Nephron progenitor cell (in vitro differentiated cells): ENCODE measurements at regions not wholly inside any gene's neighbourhood (a gene's known extent, or its start where the extent isn't known, plus 50 kb on each side); places are given as distances from the start of the nearest gene placed in this dataset.

Source experiments
- DNase-seq: peaks from one replicate; pipeline ENCODE4 v3.0.0; 2021
- H3K27ac Mint-ChIP-seq: 2 replicates; pipeline ENCODE4 v1.8.0; 2021; ENCODE audit warnings: mild to moderate bottlenecking, moderate library complexity, mixed read lengths
- H3K27me3 Mint-ChIP-seq: 2 replicates; pipeline ENCODE4 v1.8.0; 2021; ENCODE audit warnings: mild to moderate bottlenecking, low read depth, mixed read lengths; ENCODE audit not compliant: poor library complexity
- H3K36me3 Mint-ChIP-seq: 2 replicates; pipeline ENCODE4 v1.8.0; 2021; ENCODE audit warnings: low read depth, mixed read lengths
- H3K4me1 Mint-ChIP-seq: 2 replicates; pipeline ENCODE4 v1.8.0; 2021; ENCODE audit warnings: mixed read lengths
- H3K4me3 Mint-ChIP-seq: 2 replicates; pipeline ENCODE4 v1.8.0; 2021; ENCODE audit warnings: mild to moderate bottlenecking, moderate library complexity, mixed read lengths
- H3K9me3 Mint-ChIP-seq: 2 replicates; pipeline ENCODE4 v1.8.0; 2021; ENCODE audit warnings: mild to moderate bottlenecking, moderate library complexity, mixed read lengths
- TF ChIP-seq, protein P1 (sequence below): fragments of 200-600 bp; sonication (generic); IDR thresholded peaks from 2 replicates; pipeline ENCODE4 v1.5.0; 2021; ENCODE audit warnings: antibody characterized with exemption

- TF ChIP-seq, protein P1, sequence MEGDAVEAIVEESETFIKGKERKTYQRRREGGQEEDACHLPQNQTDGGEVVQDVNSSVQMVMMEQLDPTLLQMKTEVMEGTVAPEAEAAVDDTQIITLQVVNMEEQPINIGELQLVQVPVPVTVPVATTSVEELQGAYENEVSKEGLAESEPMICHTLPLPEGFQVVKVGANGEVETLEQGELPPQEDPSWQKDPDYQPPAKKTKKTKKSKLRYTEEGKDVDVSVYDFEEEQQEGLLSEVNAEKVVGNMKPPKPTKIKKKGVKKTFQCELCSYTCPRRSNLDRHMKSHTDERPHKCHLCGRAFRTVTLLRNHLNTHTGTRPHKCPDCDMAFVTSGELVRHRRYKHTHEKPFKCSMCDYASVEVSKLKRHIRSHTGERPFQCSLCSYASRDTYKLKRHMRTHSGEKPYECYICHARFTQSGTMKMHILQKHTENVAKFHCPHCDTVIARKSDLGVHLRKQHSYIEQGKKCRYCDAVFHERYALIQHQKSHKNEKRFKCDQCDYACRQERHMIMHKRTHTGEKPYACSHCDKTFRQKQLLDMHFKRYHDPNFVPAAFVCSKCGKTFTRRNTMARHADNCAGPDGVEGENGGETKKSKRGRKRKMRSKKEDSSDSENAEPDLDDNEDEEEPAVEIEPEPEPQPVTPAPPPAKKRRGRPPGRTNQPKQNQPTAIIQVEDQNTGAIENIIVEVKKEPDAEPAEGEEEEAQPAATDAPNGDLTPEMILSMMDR: no peak
- H3K27ac Mint-ChIP-seq: no peak overlapping the region
- peaks cover 5% of the 10 kb centered on the region for H3K4me1 Mint-ChIP-seq
- no peak overlapping the region for H3K4me3 Mint-ChIP-seq
- peaks cover 8% of the 10 kb centered on the region for H3K9me3 Mint-ChIP-seq
- H3K36me3 Mint-ChIP-seq: peaks cover 7% of the 10 kb centered on the region
- no peak for DNase-seq
- H3K27me3 Mint-ChIP-seq: peaks cover 10% of the 10 kb centered on the region
Measured at GRCh38 chr1:221414772-221415539, 326.9 kb downstream of the DUSP10 start.

DNA sequence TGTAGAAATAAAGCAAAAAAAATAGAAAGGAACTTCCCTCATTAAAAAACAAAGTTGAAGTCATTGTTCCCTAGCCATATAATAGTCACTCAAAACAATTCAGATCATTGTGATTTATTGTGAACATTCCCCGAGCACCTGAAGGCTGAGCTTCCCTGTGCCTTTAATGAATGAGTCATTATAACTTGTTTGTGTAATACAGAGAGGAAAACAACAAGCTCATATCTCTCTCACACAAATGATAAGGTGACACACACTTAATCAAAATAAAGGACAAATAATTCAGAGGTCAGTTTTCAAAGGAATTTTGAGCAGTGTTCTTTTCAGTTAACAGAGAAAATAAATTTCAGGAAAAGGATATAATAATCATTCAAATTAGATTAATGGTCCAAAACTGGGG is 326.2 kb downstream of the DUSP10 start:
- peaks cover 8% of the 10 kb centered on the region for H3K9me3 Mint-ChIP-seq
- peaks cover 5% of the 10 kb centered on the region for H3K4me1 Mint-ChIP-seq
- no peak overlapping the region for H3K27ac Mint-ChIP-seq
- TF ChIP-seq, protein P1: no peak
- DNase-seq: no peak
- peaks cover 10% of the 10 kb centered on the region for H3K27me3 Mint-ChIP-seq
- peaks cover 7% of the 10 kb centered on the region for H3K36me3 Mint-ChIP-seq
- no peak overlapping the region for H3K4me3 Mint-ChIP-seq

GRCh38 chr1:221416142-221416541 is 325.7 kb downstream of the DUSP10 start:
- H3K36me3 Mint-ChIP-seq: peaks cover 7% of the 10 kb centered on the region
- H3K9me3 Mint-ChIP-seq: peaks cover 8% of the 10 kb centered on the region
- no peak overlapping the region for H3K4me3 Mint-ChIP-seq
- TF ChIP-seq, protein P1: no peak
- peaks cover 5% of the 10 kb centered on the region for H3K4me1 Mint-ChIP-seq
- peaks cover 10% of the 10 kb centered on the region for H3K27me3 Mint-ChIP-seq
- no peak overlapping the region for H3K27ac Mint-ChIP-seq
- no peak for DNase-seq

DNA sequence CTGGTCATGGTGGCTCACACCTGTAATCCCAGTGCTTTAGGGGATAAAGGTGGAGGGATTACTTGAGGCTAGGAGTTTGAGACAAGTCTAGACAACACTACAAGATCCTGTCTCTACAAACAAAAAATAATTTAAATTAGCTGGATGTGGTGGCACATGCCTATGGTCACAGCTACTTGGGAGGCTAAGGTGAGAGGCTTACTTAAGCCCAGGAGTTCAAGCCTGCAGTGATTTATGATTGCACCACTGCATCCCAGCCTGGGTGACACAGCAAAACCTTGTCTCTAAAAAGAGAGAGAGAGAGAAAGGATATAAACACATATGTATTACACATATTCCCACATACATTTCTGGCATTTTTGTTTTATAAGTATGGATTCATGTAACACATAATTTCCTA is 325.2 kb downstream of the DUSP10 start:
- DNase-seq: no peak
- Mint-ChIP-seq H3K36me3 (peaks cover 7% of the 10 kb centered on the region), H3K4me3 (no peak overlapping the region), H3K9me3 (peaks cover 8% of the 10 kb centered on the region), H3K27ac (no peak overlapping the region), H3K27me3 (peaks cover 10% of the 10 kb centered on the region), H3K4me1 (peaks cover 5% of the 10 kb centered on the region)
- TF ChIP-seq, protein P1: no peak

GRCh38 chr1:221418346-221418745 is 323.5 kb downstream of the DUSP10 start:
- TF ChIP-seq, protein P1: no peak
- Mint-ChIP-seq H3K4me3 (no peak overlapping the region), H3K36me3 (peaks cover 7% of the 10 kb centered on the region), H3K27ac (no peak overlapping the region), H3K27me3 (peaks cover 7% of the 10 kb centered on the region), H3K9me3 (peaks cover 8% of the 10 kb centered on the region), H3K4me1 (peaks cover 5% of the 10 kb centered on the region)
- no peak for DNase-seq
